MM.1S (cell line): ENCODE measurements at regions not wholly inside any gene's neighbourhood (a gene's known extent, or its start where the extent isn't known, plus 50 kb on each side); places are given as distances from the start of the nearest gene placed in this dataset.

Experiments used
- DNase-seq: peaks from one replicate; pipeline ENCODE4 v3.0.0-alpha.2; 2015
- H2AFZ ChIP-seq: fragments of 300-600 bp; sonication (generic); 2 replicates; pipeline ENCODE4 v1.6.0; 2016; ENCODE audit warnings: antibody characterized with exemption, low read length
- H3F3A ChIP-seq: fragments of 300-600 bp; sonication (generic); 2 replicates; pipeline ENCODE4 v1.6.1; 2016; ENCODE audit warnings: mild to moderate bottlenecking, antibody characterized with exemption, low read length, moderate library complexity, mixed read lengths; ENCODE audit not compliant: insufficient read depth
- H3K27ac ChIP-seq: fragments of 300-600 bp; sonication (generic); 2 replicates; pipeline ENCODE4 v1.5.1; 2016; ENCODE audit warnings: mild to moderate bottlenecking, low read length
- H3K27me3 ChIP-seq: fragments of 300-600 bp; sonication (generic); replicated peaks from 2 replicates; pipeline ENCODE4 v1.6.0; 2016; ENCODE audit warnings: low read length; ENCODE audit not compliant: insufficient read depth
- H3K36me3 ChIP-seq: fragments of 300-600 bp; sonication (generic); replicated peaks from 2 replicates; pipeline ENCODE4 v1.6.1; 2016; ENCODE audit warnings: mild to moderate bottlenecking, low read length, mixed read lengths; ENCODE audit not compliant: insufficient read depth
- H3K4me1 ChIP-seq: fragments of 300-600 bp; sonication (generic); 2 replicates; pipeline ENCODE4 v1.6.1; 2016; ENCODE audit warnings: low read length, mixed read lengths
- H3K4me2 ChIP-seq: fragments of 300-600 bp; sonication (generic); 2 replicates; pipeline ENCODE4 v1.6.0; 2016; ENCODE audit warnings: low read depth, low read length
- H3K4me3 ChIP-seq: fragments of 300-600 bp; sonication (generic); 2 replicates; pipeline ENCODE4 v1.5.1; 2016; ENCODE audit warnings: low read length, mixed read lengths
- H3K79me2 ChIP-seq: fragments of 300-600 bp; sonication (generic); 2 replicates; pipeline ENCODE4 v1.6.1; 2016; ENCODE audit warnings: mixed run types, low read length, mixed read lengths
- H3K9ac ChIP-seq: fragments of 300-600 bp; sonication (generic); 2 replicates; pipeline ENCODE4 v1.6.1; 2016; ENCODE audit warnings: low read length, mixed read lengths
- H3K9me2 ChIP-seq: fragments of 300-600 bp; sonication (generic); replicated peaks from 2 replicates; pipeline ENCODE4 v1.6.1; 2016; ENCODE audit warnings: mild to moderate bottlenecking, low read length, mixed read lengths; ENCODE audit not compliant: insufficient read depth
- H3K9me3 ChIP-seq: fragments of 300-600 bp; sonication (generic); replicated peaks from 2 replicates; pipeline ENCODE4 v1.6.1; 2016; ENCODE audit warnings: mild to moderate bottlenecking, low read length, mixed read lengths; ENCODE audit not compliant: insufficient read depth
- H4K20me1 ChIP-seq: fragments of 300-600 bp; sonication (generic); 2 replicates; pipeline ENCODE4 v1.6.1; 2016; ENCODE audit warnings: mild to moderate bottlenecking, low read length, moderate library complexity, mixed read lengths; ENCODE audit not compliant: insufficient read depth
- CTCF ChIP-seq: fragments of 300-600 bp; sonication (generic); IDR thresholded peaks from 2 replicates; pipeline ENCODE4 v1.5.1; 2016; ENCODE audit warnings: antibody characterized with exemption, low read length, mixed read lengths
- EZH2 ChIP-seq: fragments of 300-600 bp; sonication (generic); optimal IDR thresholded peaks from 2 replicates; pipeline ENCODE3; 2017; ENCODE audit warnings: low read depth, mild to moderate bottlenecking, antibody characterized with exemption, low read length, mixed read lengths
- EZH2phosphoT487 ChIP-seq: fragments of 300-600 bp; sonication (generic); IDR thresholded peaks from 2 replicates; pipeline ENCODE4 v1.6.1; 2018; ENCODE audit warnings: antibody characterized with exemption, low read length

DNA sequence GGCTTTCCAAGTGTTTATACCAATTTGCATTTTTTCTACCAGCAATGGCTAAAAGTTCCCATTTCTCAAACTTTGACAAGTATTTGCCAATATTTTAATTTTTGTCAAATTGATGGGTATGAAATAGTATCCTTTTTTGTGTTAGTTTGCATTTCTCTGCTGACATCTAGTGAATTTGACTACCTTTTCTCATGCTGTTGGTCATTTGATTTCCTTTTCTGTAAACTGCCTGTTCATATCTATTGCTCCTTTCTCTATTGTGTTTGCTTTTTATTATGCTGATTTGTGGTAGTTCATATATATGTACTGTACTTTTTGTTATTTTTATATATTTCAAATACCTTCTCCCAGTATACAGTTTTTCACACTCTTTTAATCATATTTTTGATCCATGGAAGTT lies 149.4 kb downstream of the PMAIP1 start:
- no peak for DNase-seq
- Histone ChIP-seq H2AFZ (no peak overlapping the region), H3K9me2 (no peaks in the 10 kb centered on the region), H3F3A (no peaks in the 10 kb centered on the region), H3K9ac (no peak overlapping the region), H3K4me2 (no peak overlapping the region), H3K79me2 (no peaks in the 10 kb centered on the region), H3K4me3 (no peak overlapping the region), H3K9me3 (no peaks in the 10 kb centered on the region), H4K20me1 (no peaks in the 10 kb centered on the region), H3K27ac (no peak overlapping the region), H3K4me1 (no peaks in the 10 kb centered on the region), H3K36me3 (no peaks in the 10 kb centered on the region), H3K27me3 (no peaks in the 10 kb centered on the region)
- TF ChIP-seq EZH2phosphoT487 (no peak), EZH2 (no peak), CTCF (no peak)

DNA sequence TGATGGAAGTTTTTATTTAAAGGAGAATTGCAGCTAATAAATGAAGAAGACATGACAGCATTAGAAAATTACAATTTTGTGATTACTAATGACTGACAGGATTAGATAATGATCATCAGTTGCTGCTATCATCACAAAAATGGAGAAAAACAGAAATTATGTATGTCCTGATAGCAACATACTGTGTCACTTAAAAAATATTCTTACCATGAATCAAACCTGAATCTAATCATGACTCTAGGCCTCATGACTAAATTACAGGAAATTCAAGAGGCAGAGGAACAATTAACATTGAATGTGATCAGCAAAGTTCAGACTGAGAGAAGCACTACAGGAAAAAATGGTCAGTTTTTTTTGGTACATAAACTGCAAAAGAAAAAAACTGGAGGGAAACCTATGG lies 147.8 kb downstream of the PMAIP1 start:
- Histone ChIP-seq H3K9ac (no peak overlapping the region), H3K4me3 (no peak overlapping the region), H2AFZ (no peak overlapping the region), H3K27ac (no peak overlapping the region), H4K20me1 (no peaks in the 10 kb centered on the region), H3K9me3 (no peaks in the 10 kb centered on the region), H3K79me2 (no peaks in the 10 kb centered on the region), H3K4me1 (no peaks in the 10 kb centered on the region), H3K36me3 (no peaks in the 10 kb centered on the region), H3K27me3 (no peaks in the 10 kb centered on the region), H3K9me2 (no peaks in the 10 kb centered on the region), H3K4me2 (no peak overlapping the region), H3F3A (no peaks in the 10 kb centered on the region)
- no peak for TF ChIP-seq EZH2
- no peak for TF ChIP-seq CTCF
- no peak for TF ChIP-seq EZH2phosphoT487
- DNase-seq, result no peak

DNA sequence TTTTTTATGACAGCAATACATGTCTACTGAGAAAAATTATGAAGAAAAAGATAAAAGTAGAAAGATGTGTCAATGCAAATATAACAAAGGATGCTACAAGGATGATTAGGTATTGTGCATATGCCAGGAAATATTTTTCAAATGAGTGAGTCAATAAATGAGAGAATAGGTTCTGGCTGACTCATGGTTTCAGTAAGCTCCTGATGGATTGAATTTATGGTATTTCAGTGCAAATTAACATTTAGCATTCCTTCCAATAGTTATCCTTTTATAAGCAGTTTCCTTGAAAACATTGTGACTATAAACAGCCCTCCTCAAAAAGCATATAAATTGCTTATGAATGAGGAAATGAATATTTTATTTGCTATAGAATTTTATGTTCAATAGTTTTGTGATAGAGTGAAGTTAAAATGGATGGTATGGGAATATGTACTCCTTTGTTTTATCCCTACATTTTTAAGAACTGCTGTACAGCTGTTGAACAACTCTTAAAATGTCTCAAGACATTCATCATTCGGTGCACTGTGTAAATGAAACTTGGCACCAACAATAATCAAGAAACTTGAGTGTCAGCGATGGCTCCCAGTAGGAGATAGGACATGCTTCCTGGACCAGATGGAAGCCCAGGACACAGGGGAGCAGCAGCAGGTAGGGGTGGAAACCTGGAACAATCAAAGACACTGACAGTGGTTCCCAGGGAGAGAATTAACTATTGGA lies 144.7 kb downstream of the PMAIP1 start:
- Histone ChIP-seq H3K4me1 (no peaks in the 10 kb centered on the region), H3K27ac (no peak overlapping the region), H3F3A (no peaks in the 10 kb centered on the region), H3K36me3 (no peaks in the 10 kb centered on the region), H3K4me3 (no peak overlapping the region), H3K9me3 (no peaks in the 10 kb centered on the region), H2AFZ (no peak overlapping the region), H3K27me3 (no peaks in the 10 kb centered on the region), H3K9ac (no peak overlapping the region), H3K4me2 (no peak overlapping the region), H3K79me2 (no peaks in the 10 kb centered on the region), H4K20me1 (no peaks in the 10 kb centered on the region), H3K9me2 (no peaks in the 10 kb centered on the region)
- DNase-seq, result no peak
- no peak for TF ChIP-seq EZH2
- no peak for TF ChIP-seq EZH2phosphoT487
- no peak for TF ChIP-seq CTCF
